SKM-1 treated with dmso at 0.1 percent for 144 hours (cell line): ENCODE measurements at regions not wholly inside any gene's neighbourhood (a gene's known extent, or its start where the extent isn't known, plus 50 kb on each side); places are given as distances from the start of the nearest gene placed in this dataset.

Source experiments
- DNase-seq: peaks from one replicate; lab custom pipeline; 2025; ENCODE audit not compliant: unreplicated experiment; lab: John Stamatoyannopoulos, UW

GRCh38 chr6:148082044-148082443 is 260.6 kb upstream of the SASH1 start:
- no peak for DNase-seq

GRCh38 chr6:148082696-148083095 is 259.9 kb upstream of the SASH1 start:
- DNase-seq = no peak

GRCh38 chr6:148085631-148086331 is 256.9 kb upstream of the SASH1 start:
- no peak for DNase-seq

GRCh38 chr6:148086386-148086785 is 256.3 kb upstream of the SASH1 start:
- DNase-seq = no peak

GRCh38 chr6:148086843-148087242 is 255.8 kb upstream of the SASH1 start:
- no peak for DNase-seq

GRCh38 chr6:148087659-148088058 is 255.0 kb upstream of the SASH1 start:
- no peak for DNase-seq

- DNase-seq = no peak
Observed at GRCh38 chr6:148090326-148090725, 252.3 kb upstream of the SASH1 start.

GRCh38 chr6:148091394-148091793 is 251.2 kb upstream of the SASH1 start:
- no peak for DNase-seq

- DNase-seq = no peak
Observed at GRCh38 chr6:148103436-148103835, 239.2 kb upstream of the SASH1 start.

- DNase-seq = no peak
Observed at GRCh38 chr6:148104131-148104530, 238.5 kb upstream of the SASH1 start.

- no peak for DNase-seq
Observed at GRCh38 chr6:148105695-148106094, 236.9 kb upstream of the SASH1 start.

GRCh38 chr6:148107911-148108310 is 234.7 kb upstream of the SASH1 start:
- DNase-seq = no peak

- DNase-seq = no peak
Observed at GRCh38 chr6:148109732-148110131, 232.9 kb upstream of the SASH1 start.

GRCh38 chr6:148110925-148111324 is 231.7 kb upstream of the SASH1 start:
- DNase-seq = no peak

GRCh38 chr6:148112851-148113319 is 229.8 kb upstream of the SASH1 start:
- DNase-seq = no peak

GRCh38 chr6:148116001-148116400 is 226.6 kb upstream of the SASH1 start:
- no peak for DNase-seq

- DNase-seq = no peak
Observed at GRCh38 chr6:148118244-148118643, 224.4 kb upstream of the SASH1 start.

- no peak for DNase-seq
Observed at GRCh38 chr6:148128014-148128730, 214.5 kb upstream of the SASH1 start.

- no peak for DNase-seq
Observed at GRCh38 chr6:148134592-148134991, 208.0 kb upstream of the SASH1 start.

GRCh38 chr6:148136586-148136985 is 206.1 kb upstream of the SASH1 start:
- DNase-seq = no peak

GRCh38 chr6:148137652-148138051 is 205.0 kb upstream of the SASH1 start:
- DNase-seq = no peak

- no peak for DNase-seq
Observed at GRCh38 chr6:148138573-148138972, 204.1 kb upstream of the SASH1 start.
